GM20000 (cell line): ENCODE measurements at regions not wholly inside any gene's neighbourhood (a gene's known extent, or its start where the extent isn't known, plus 50 kb on each side); places are given as distances from the start of the nearest gene placed in this dataset.

Experiments
- DNase-seq: peaks from one replicate; pipeline ENCODE4 v3.0.0; 2012; ENCODE audit warnings: low spot score
- TF ChIP-seq, protein P1 (sequence below): IDR thresholded peaks from 2 replicates; pipeline ENCODE4 v1.5.1; 2012; ENCODE audit warnings: mild to moderate bottlenecking, control low read depth; ENCODE audit errors: extremely low read depth, missing control alignments

DNA sequence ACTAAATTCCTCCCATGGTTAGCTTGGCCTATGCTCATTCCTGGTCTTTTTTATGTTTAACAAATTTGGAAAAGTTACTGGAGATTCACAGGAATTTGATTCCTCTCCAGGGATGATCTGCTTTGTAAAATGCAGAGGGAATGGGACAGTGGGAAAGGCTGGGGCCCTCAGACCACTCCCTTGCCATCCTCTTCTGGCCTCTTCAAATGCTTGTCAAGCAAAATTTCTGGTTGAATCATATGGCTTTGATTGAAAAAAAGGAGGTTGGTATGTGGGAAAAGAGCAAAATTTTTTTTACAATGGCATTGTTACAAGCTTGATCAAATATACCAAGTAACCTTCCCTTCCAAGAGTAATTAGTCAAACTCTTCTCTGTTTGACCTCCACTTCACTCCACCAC lies 225.1 kb downstream of the PIK3R1 start:
- TF ChIP-seq, protein P1, sequence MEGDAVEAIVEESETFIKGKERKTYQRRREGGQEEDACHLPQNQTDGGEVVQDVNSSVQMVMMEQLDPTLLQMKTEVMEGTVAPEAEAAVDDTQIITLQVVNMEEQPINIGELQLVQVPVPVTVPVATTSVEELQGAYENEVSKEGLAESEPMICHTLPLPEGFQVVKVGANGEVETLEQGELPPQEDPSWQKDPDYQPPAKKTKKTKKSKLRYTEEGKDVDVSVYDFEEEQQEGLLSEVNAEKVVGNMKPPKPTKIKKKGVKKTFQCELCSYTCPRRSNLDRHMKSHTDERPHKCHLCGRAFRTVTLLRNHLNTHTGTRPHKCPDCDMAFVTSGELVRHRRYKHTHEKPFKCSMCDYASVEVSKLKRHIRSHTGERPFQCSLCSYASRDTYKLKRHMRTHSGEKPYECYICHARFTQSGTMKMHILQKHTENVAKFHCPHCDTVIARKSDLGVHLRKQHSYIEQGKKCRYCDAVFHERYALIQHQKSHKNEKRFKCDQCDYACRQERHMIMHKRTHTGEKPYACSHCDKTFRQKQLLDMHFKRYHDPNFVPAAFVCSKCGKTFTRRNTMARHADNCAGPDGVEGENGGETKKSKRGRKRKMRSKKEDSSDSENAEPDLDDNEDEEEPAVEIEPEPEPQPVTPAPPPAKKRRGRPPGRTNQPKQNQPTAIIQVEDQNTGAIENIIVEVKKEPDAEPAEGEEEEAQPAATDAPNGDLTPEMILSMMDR: no peak
- DNase-seq: no peak

DNA sequence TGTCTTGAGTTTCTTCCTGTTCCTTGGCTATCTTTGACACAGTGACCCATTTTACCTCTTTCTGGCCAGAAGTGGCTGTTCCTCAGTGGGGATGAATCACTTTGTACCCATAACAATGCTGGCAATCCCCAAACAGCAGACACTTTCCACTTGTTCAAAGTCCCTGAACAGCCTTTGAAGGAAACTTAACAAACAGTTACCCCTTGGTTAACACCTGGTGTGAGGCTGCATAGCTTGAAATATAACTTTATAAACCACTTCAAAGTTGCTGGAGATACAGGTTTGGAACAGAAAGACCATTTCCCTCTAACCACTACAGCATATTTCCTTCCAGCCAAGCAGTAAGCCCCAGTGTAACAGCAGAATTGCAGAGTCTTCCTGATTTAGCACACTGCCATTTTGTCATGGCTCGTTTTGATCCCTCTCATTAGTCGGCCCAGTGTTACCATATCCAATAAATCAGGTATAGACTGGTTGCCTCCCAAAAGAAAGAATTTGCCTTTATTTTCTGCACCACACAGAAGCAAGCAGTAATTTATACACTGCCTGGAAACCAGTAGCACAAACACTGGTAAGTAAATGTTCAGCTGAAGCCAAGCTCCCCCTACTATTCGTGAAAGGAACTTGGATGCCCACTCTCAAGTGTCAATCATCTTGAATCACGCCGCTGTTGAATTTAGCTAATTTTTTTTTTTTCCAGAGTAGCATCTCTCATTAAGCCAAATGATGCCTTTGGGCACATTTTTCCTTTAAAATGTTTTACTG lies 225.9 kb downstream of the PIK3R1 start:
- TF ChIP-seq, protein P1: no peak

DNA sequence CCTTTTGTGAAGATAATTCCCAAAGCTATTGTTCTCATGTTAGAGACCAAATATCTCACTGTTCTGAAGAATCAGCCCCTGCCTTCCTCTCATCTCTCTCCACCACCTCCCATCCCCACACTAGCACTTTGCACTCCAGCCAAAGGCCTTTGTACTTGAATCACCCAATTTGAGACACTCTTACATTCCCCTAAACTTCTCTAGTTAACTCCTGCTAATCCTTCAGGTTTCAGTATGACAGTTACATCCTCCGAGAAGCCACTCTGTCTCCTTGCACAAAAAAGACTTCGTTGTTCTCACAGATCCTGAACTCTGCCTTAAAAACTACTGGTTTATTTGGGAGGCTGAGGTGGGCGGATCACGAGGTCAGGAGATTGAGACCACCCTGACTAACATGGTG lies 227.5 kb downstream of the PIK3R1 start:
- DNase-seq: no peak
- TF ChIP-seq, protein P1: no peak

More for the DNA sequence above, 225.9 kb downstream of the PIK3R1 start:
- DNase-seq: no peak

DNA sequence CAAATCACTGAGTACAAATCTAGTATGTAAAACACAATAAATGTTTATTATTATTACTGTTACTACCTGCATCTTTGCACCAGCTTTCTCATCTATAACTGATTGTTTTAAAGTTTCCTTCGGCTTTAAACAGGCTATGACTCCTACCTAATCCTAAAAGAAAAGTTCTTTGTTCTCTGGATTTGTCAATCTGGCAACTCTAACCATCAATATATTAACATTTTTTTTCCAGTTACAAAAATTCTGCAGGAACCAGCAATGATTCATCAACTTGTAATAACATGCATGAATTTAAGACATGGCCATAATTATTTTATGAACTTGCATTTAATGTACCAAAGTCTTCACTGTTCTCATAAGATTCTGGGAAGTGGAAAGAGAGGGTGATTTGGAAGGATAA lies 228.5 kb downstream of the PIK3R1 start:
- DNase-seq: no peak
- TF ChIP-seq, protein P1: no peak

DNA sequence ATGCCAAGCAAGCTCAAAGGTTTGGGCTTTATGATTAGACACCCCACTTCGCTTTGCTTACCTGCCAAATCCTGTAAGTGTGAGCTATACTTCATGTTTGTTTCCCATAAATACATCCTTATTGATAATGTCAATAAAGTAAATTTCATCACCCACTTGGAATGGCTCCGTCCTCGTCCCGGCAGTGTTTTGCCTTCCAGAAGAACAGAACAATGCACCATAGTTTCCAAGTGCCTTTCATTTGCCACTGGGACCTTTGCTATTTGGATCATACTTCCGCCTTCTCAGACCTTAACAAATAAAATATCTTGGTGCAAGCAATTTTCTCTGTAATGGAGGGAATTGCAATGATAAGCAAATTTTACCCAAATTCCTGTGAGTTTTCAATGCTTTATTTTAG lies 229.3 kb downstream of the PIK3R1 start:
- TF ChIP-seq, protein P1: no peak
- no peak for DNase-seq

DNA sequence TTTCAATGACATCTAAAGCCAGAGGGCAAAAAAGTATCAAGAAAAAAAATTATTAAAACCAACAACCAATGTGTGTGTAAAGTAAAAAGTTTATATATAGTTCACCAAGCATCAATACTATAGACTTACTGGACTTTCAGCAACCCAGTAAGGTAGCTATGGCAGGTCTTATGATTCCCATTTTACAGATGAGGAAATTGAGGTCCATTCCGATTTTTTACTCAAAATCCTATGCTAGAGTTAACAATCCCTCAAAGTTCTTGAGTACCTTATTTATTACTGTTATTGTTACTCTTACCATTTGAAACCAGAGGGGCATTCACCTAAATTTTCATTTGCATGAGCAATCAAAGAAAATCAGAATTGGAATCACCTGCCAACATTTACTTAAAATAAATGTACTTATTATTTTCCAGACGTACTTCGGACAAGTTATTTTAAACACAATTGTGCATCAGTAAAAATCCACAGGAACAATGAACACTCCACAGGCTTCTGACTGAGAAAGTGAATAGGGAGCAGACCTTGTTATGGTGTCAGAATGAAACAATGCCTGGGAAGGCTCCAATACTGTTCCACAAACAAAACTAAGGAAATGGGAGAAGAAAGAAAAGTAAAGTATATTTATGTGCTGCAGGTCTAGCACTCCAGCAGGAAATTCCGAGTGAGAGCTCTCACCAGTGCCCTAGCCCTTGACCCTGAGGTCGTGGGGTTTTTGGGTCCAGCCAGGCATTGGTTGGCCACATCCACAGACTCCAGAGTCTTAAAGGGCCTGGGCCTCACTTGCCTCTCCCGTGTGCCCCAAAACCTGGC lies 229.9 kb downstream of the PIK3R1 start:
- TF ChIP-seq, protein P1: no peak
- DNase-seq: no peak

DNA sequence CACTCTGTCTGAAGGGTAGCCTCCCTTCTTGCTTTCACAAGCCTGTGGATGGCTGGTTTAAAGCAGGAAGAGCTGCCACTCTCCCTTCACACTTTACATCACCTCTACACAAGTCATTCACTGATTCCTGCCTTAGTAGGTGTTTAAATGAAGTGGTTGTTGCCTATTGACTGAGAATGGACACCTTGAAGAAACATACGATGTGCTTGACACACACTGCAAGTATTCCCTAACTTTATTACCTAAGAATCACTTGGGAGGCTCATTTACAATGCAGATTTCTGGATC lies 230.5 kb downstream of the PIK3R1 start:
- DNase-seq: no peak
- TF ChIP-seq, protein P1: no peak
